Vagina (tissue), 2 donors: ENCODE measurements at regions not wholly inside any gene's neighbourhood (a gene's known extent, or its start where the extent isn't known, plus 50 kb on each side); places are given as distances from the start of the nearest gene placed in this dataset.

Experiments
- POLR2A ChIP-seq, 2 donors: fragments of 450-650 bp; IDR thresholded peaks; one replicate each; pipeline ENCODE4 v1.6.1; 2017; ENCODE audit warnings: antibody characterized with exemption in 2 of 2, mild to moderate bottlenecking in 2 of 2, moderate library complexity in 2 of 2
- POLR2AphosphoS5 ChIP-seq, 2 donors: sonication (generic); formaldehyde crosslinking; IDR thresholded peaks; one replicate each; pipeline ENCODE4 v1.9.0; 2017; ENCODE audit warnings: antibody characterized with exemption in 2 of 2, mild to moderate bottlenecking in 2 of 2, low read depth in 1 of 2; ENCODE audit not compliant: insufficient read depth in 1 of 2
- TF ChIP-seq, protein P1 (sequence below), 3 experiments: fragments of 450-650 bp in 2 of 3; fragments of 200-600 bp in 1 of 3; sonication (generic) in 1 of 3; IDR thresholded peaks; one replicate each; pipeline ENCODE4 v1.5.1; 2017 to 2019; ENCODE audit warnings: antibody characterized with exemption in 3 of 3, mild to moderate bottlenecking in 2 of 3, moderate library complexity in 2 of 3

DNA sequence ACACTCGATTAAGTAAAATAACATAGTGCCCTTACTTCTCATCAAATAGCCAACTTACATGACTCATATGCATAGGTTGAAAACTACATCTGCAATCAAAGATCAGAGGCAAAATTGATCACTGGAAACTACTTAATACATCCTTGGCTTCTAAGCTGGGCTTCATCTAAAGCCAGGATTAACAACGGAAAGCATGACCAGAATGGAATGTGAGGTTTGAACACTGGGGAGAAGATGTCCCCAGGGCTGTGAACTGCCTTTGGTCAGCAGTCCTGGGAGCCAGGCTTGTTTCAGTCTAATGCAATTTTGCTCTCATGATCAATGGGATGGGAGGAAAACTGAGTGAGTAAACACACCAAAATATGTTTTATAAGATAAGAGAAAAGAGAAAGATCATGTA, 192.5 kb upstream of the TTC29 start:
- TF ChIP-seq POLR2A (IDR thresholded peaks at IDR 0.05) (no peak), POLR2AphosphoS5 (IDR thresholded peaks at IDR 0.05; ENCODE audit: insufficient read depth in 1 of 2, low read depth in 1 of 2) (no peak)
- TF ChIP-seq, protein P1, sequence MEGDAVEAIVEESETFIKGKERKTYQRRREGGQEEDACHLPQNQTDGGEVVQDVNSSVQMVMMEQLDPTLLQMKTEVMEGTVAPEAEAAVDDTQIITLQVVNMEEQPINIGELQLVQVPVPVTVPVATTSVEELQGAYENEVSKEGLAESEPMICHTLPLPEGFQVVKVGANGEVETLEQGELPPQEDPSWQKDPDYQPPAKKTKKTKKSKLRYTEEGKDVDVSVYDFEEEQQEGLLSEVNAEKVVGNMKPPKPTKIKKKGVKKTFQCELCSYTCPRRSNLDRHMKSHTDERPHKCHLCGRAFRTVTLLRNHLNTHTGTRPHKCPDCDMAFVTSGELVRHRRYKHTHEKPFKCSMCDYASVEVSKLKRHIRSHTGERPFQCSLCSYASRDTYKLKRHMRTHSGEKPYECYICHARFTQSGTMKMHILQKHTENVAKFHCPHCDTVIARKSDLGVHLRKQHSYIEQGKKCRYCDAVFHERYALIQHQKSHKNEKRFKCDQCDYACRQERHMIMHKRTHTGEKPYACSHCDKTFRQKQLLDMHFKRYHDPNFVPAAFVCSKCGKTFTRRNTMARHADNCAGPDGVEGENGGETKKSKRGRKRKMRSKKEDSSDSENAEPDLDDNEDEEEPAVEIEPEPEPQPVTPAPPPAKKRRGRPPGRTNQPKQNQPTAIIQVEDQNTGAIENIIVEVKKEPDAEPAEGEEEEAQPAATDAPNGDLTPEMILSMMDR (IDR thresholded peaks at IDR 0.05), result no peak
